Fibroblast of the aortic adventitia (primary cell): ENCODE measurements at regions not wholly inside any gene's neighbourhood (a gene's known extent, or its start where the extent isn't known, plus 50 kb on each side); places are given as distances from the start of the nearest gene placed in this dataset.
"Not testable (repeated sequence)": the region's sequence is repeated elsewhere in the genome, so short reads cannot be mapped to it uniquely, and the experiment has no call there.

Experiments used
- DNase-seq: peaks from one replicate; pipeline ENCODE4 v3.0.0-alpha.2; 2010; ENCODE audit warnings: low read depth
- H3K4me3 ChIP-seq: 2 replicates; pipeline ENCODE4 v1.5.1; 2011; ENCODE audit warnings: low read depth, mild to moderate bottlenecking, control low read depth, low read length, moderate library complexity
- TF ChIP-seq, protein P1 (sequence below): IDR thresholded peaks from 2 replicates; pipeline ENCODE4 v1.5.1; 2011; ENCODE audit warnings: mild to moderate bottlenecking, low read length, control low read depth, inconsistent platforms; ENCODE audit not compliant: insufficient read depth

DNA sequence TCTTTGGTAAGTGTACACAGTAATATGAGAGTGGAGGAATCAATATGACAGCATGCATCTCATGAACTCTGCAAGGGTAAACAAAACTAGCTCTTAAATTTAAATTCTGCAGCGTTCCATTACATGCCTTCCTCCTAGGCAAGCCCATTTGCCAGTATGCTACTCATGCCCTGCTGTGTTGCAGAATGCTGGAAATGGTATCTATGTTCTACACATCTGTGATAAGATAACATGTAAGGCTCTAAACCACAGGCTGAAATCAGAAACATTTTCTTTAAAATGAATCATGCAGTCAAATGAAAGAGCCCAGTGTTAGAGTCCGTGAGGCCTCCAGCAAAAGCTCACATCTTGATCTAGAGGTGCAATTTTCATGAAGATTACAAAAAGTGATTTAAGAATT, 112.8 kb upstream of the FN1 start:
- TF ChIP-seq, protein P1, sequence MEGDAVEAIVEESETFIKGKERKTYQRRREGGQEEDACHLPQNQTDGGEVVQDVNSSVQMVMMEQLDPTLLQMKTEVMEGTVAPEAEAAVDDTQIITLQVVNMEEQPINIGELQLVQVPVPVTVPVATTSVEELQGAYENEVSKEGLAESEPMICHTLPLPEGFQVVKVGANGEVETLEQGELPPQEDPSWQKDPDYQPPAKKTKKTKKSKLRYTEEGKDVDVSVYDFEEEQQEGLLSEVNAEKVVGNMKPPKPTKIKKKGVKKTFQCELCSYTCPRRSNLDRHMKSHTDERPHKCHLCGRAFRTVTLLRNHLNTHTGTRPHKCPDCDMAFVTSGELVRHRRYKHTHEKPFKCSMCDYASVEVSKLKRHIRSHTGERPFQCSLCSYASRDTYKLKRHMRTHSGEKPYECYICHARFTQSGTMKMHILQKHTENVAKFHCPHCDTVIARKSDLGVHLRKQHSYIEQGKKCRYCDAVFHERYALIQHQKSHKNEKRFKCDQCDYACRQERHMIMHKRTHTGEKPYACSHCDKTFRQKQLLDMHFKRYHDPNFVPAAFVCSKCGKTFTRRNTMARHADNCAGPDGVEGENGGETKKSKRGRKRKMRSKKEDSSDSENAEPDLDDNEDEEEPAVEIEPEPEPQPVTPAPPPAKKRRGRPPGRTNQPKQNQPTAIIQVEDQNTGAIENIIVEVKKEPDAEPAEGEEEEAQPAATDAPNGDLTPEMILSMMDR = no peak
- peak; percentile 83 for DNase-seq
- no peak overlapping the region for H3K4me3 ChIP-seq

DNA sequence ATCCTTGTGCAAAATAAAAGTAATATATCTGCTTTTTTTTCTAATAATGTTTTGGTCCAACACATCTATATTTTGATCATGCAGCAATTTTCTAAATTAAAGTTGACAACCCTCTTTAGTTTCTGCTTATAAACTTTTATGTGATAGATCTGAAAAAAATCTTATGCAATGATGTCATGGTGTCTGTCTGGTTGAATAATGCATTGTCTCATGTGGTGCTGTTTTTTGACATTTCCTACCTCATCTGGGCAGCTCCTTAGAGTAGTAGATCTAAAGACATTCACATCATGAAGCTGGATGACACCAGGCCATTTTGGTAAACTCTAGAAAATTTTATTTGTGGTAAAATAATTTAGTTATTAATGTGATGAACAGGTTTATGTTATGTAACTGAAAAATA, 106.8 kb upstream of the FN1 start:
- H3K4me3 ChIP-seq = no peak overlapping the region
- TF ChIP-seq, protein P1 = no peak
- DNase-seq = no peak

DNA sequence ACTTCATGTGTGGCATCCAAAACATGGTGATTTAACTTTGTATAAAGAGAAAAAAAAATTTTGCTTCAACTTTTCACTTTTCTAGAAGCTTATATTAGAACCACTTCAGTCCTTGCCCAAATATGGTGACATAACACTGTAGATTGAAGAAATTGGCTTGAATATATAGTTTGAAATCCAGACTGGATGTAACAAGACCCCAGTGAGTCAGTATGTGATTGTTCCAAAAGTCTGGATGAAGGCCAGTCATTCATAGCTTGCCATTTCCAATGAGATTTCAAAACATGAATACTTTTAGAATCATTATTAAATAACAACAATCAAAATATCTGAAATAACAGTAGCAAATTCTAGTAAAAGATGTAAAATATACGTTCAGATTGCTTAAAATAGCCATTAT, 104.8 kb upstream of the FN1 start:
- H3K4me3 ChIP-seq = no peak overlapping the region
- TF ChIP-seq, protein P1 = no peak
- peak; percentile 98 for DNase-seq

DNA sequence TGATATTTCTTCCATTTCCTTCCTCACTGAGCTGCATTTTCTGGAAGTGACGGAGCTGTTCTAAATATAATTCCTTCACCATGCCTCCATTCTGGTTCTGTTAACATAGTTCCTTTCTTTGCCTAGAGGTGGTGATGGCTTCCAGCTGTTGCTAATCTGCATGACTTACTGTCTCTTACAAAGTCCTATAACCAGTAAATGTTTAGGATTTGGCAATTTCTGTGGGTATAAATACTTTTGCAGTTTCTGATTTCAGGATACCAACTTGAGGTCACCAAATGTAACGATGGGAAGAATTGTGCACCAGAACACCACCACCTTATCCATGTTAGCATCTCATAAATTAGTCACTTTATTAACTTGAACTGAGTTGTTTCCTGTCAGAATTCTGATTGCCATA, 101.7 kb upstream of the FN1 start:
- DNase-seq = peak; percentile 74
- H3K4me3 ChIP-seq = no peak overlapping the region
- TF ChIP-seq, protein P1 = no peak

DNA sequence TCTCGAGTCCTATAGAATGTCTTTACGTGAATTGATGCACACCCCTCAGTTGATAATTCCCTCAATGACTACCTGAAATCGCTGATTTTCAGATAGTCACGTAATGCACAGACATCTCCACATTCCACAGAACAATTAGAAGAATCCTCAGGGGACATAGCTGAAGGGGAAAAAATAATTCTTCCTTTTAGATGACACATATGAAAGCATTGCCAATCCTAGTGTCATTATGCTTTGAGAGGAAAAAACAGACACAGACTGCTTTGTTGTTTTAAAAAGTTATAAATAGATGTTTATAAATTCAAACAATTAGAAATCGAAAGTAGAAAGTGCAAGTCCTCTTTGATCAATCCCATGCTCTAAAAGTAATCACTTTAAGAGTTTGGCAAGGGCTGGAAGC, 100.6 kb upstream of the FN1 start:
- TF ChIP-seq, protein P1 = no peak
- peak; percentile 49 for DNase-seq
- H3K4me3 ChIP-seq = no peak overlapping the region

DNA sequence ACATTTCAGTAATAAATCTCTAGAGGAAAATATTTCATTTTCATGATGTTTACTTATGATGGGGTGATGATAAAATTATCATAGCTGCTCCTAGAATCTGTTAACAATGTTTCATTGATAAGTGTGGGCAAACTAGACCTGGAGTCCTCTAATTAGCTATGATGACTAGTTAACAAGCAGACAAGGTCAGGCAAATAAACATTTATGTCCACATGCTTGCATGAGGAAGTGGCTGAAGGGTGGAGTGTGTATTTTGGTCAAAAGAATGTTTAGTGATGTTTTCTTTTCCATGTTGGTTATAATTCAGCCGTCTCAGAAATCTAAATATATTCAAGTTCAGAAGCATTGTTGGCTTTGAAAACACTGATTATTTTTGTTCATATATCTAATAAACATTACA, 99.9 kb upstream of the FN1 start:
- no peak overlapping the region for H3K4me3 ChIP-seq
- TF ChIP-seq, protein P1 = no peak
- peak; percentile 43 for DNase-seq

DNA sequence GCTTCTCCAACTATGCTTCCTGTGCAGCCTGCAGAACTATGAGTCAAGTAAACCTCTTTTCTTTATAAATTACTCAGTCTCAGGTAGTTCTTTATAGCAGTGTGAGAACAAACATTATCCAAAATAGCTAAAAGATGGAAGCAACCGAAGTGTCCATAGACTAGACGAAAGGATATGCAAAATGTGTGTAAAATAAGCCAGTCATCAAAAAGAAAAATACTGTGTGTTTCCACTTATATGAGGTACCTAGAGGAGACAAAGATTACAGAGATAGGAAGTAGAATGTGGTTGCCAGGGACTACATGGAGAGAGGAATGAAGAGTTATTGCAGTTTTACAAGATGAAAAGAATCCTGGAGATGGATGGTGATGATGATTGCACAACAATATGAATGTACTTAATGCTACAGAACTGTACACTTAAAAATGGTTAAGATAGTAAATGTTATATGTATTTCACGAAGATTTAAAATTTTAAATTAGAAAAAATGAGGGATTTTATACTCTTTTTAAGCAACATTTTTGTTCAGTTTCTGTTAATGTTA, 99.3 kb upstream of the FN1 start:
- H3K4me3 ChIP-seq = no peak overlapping the region
- TF ChIP-seq, protein P1 = no peak
- DNase-seq = peak; percentile 40

DNA sequence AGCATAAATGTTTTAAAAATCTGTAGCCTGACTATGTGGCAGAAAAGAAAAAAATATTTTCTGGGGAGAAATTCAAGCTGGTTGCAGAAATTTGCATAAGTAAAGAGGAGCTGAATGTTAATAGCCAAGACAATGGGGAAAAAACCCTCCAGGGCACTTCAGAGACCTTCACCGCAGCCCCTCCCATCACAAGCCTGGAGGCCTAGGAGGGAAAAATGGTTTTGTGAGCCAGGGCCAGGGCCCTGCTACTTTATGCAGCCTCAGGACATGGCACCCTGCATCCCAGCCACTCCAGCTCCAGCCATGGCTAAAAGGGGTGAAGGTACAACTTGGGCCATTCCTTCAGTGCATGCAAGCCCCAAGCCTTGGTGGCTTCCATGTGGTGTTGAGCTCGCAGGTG, 97.8 kb upstream of the FN1 start:
- not testable (repeated sequence) for H3K4me3 ChIP-seq, DNase-seq
